Omental fat pad (tissue), 3 donors: ENCODE measurements at regions not wholly inside any gene's neighbourhood (a gene's known extent, or its start where the extent isn't known, plus 50 kb on each side); places are given as distances from the start of the nearest gene placed in this dataset.

ENCODE experiments used
- ATAC-seq: fragments of 150-250 bp; one replicate; pipeline ENCODE4 v1.9.1; 2016; ENCODE audit warnings: mild to moderate bottlenecking, moderate library complexity; ENCODE audit not compliant: low FRiP score
- DNase-seq: peaks from one replicate; pipeline ENCODE4 v3.0.0-alpha.2; 2019; ENCODE audit warnings: low spot score
- TF ChIP-seq, protein P1 (sequence below), 3 donors: fragments of 450-650 bp; IDR thresholded peaks; one replicate each; pipeline ENCODE4 v1.5.1; 2016 to 2017; ENCODE audit warnings: antibody characterized with exemption in 3 of 3, mild to moderate bottlenecking in 3 of 3, moderate library complexity in 2 of 3

DNA sequence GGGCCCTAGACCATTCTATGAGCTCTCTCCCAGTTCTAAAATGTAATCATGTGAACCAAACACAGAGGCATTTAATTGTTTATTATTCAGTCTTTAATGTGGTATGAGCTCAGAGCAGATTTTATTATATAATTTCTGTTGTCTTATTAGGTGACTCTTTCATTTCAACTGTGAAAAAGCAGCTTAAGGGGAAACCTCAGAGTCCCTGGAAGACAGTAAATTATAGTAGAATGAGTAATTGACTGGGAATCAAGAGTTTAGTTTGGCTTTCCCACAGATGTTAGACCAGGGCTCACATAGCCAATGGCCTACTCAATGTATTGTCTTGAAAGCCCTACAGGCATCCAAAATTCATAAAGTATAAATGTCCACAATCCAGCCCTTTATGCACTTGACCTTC is 390.4 kb upstream of the SLC35B3 start:
- TF ChIP-seq, protein P1, sequence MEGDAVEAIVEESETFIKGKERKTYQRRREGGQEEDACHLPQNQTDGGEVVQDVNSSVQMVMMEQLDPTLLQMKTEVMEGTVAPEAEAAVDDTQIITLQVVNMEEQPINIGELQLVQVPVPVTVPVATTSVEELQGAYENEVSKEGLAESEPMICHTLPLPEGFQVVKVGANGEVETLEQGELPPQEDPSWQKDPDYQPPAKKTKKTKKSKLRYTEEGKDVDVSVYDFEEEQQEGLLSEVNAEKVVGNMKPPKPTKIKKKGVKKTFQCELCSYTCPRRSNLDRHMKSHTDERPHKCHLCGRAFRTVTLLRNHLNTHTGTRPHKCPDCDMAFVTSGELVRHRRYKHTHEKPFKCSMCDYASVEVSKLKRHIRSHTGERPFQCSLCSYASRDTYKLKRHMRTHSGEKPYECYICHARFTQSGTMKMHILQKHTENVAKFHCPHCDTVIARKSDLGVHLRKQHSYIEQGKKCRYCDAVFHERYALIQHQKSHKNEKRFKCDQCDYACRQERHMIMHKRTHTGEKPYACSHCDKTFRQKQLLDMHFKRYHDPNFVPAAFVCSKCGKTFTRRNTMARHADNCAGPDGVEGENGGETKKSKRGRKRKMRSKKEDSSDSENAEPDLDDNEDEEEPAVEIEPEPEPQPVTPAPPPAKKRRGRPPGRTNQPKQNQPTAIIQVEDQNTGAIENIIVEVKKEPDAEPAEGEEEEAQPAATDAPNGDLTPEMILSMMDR (IDR thresholded peaks at IDR 0.05) = no peak
- ATAC-seq = no peak
- DNase-seq = no peak

GRCh38 chr6:8821981-8822381 is 386.6 kb upstream of the SLC35B3 start:
- no peak for DNase-seq
- TF ChIP-seq, protein P1 (IDR thresholded peaks at IDR 0.05) = no peak
- ATAC-seq = no peak

DNA sequence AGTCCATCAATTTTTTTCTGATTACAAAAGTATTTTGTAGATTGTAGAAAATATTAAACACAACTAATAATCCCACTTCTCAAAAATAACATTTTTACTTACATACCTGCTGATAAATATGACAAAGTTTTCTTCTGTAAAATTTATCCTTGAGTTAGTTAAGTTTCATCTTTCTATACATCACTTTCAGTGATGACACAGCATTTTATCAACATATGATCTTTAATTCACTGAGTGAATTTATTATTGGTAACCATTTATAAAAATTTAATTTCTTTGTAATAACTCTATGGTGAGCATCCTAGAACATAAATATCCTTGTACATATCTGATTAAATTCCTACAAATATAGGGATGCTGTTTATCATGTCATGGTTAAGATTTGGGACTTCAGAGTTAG is 385.0 kb upstream of the SLC35B3 start:
- TF ChIP-seq, protein P1 (IDR thresholded peaks at IDR 0.05) = no peak
- no peak for DNase-seq
- no peak for ATAC-seq

DNA sequence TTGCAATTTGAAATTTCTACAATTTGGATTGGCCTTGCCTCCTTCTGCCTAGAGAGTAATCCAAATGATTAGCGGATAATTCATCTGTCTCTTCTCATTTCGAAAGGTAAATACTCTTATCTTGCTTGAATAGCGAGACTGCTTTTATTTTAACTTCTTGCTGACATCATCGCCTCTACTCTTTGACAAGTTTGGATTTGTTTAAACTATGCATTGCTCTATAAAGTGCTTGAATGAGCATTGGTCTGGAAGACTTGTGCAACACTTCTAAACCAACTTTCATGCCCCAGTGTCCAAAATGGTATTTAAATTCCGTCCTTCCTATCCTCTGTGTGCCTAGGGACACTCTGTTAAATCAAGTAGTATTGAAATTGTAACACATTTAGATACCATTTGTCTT is 384.1 kb upstream of the SLC35B3 start:
- TF ChIP-seq, protein P1 (IDR thresholded peaks at IDR 0.05) = no peak
- ATAC-seq = no peak
- DNase-seq = no peak

GRCh38 chr6:8814440-8815000 is 379.2 kb upstream of the SLC35B3 start:
- ATAC-seq (no peak), DNase-seq (no peak)
- TF ChIP-seq, protein P1 (IDR thresholded peaks at IDR 0.05) = no peak

GRCh38 chr6:8810325-8810724 is 375.0 kb upstream of the SLC35B3 start:
- no peak for ATAC-seq
- TF ChIP-seq, protein P1 (IDR thresholded peaks at IDR 0.05) = no peak
- no peak for DNase-seq

- TF ChIP-seq, protein P1 (IDR thresholded peaks at IDR 0.05) = no peak
- DNase-seq = no peak
- ATAC-seq = no peak
Observed at GRCh38 chr6:8809662-8810061, 374.3 kb upstream of the SLC35B3 start.
